ENCODE measurements at regions not wholly inside any gene's neighbourhood (a gene's known extent, or its start where the extent isn't known, plus 50 kb on each side); places are given as distances from the start of the nearest gene placed in this dataset.
"Not testable (repeated sequence)": the region's sequence is repeated elsewhere in the genome, so short reads cannot be mapped to it uniquely, and the experiment has no call there.

DNA sequence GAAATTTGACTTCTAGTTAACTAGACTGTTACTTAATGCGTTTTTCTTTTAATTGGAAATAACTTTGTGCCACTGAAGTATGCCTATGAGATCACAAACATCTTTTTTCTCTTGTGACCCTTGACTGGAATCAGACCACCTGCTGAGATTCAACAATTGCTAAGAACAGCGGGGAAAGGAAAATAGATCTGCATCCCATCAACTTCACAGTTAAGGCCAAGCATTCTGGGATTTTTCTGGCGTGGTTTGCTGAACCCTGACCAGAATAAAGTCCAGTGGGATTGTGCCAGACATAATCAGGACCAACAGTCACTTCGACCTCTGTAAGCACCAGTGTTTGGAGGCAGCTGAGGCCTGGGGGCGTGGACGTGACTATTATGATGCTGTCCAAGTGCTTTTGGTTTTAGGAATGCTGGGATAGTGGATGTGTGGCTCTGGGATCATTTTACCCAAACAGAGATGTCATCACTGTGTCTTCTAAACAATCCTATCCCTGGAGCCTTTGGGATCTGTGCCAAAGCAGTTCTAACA lies 373.3 kb upstream of the PRKCQ start:
- no peak for DNase-seq (ENCODE audit: low spot score)
- intact Hi-C loops (cut with DNase I): no loop called here

GRCh38 chr10:6951732-6952131 lies 371.7 kb upstream of the PRKCQ start:
- DNase-seq (ENCODE audit: low spot score): no peak
- intact Hi-C loops (cut with DNase I): no loop called here

DNA sequence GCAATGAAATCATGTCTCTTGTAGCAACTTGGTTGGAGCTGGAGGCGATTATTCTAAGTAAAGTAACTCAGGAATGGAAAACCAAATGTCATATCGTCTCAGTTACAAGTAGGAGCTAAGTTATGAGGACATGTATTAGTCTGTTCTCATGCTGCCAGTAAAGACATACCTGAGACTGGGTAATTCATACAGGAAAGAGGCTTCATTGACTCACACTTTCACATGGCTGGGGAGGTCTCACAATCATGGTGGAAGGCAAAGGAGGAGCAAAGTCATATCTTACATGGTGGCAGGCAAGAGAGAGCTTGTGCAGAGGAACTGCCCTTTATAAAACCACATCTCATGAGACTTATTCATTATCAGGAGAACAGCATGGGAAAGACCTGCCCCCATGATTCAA lies 370.1 kb upstream of the PRKCQ start:
- DNase-seq (ENCODE audit: low spot score): no peak
- intact Hi-C loops (cut with DNase I): no loop called here

DNA sequence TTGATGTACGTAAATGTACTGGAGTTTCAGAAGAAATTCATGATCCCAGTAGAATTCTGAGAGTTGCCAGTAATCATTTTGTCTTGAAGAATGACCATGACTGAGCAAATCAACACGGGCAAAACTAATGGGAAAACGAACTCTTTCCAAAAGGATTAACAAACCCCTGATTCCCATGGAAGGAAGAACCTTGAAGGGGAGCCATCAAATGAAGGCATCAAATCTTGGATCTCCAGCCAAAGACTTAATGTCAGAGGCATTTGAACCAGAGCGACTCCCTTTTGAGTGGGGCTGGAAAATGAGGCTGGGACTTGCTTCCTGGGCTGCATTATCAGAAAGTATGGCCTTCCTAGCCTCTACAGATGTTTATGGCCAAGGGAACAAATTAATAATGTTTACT lies 364.4 kb upstream of the PRKCQ start:
- DNase-seq (ENCODE audit: low spot score): no peak
- intact Hi-C loops (cut with DNase I): no loop called here

- DNase-seq (ENCODE audit: low spot score): no peak
- intact Hi-C loops (cut with DNase I): no loop called here
These were observed 358.3 kb upstream of the PRKCQ start for GRCh38 chr10:6938384-6938783.

- no peak for DNase-seq (ENCODE audit: low spot score)
- intact Hi-C loops (cut with DNase I): no loop called here
These were observed 356.9 kb upstream of the PRKCQ start for GRCh38 chr10:6936931-6937330.

- no peak for DNase-seq (ENCODE audit: low spot score)
- intact Hi-C loops (cut with DNase I): no loop called here
These were observed 349.2 kb upstream of the PRKCQ start for GRCh38 chr10:6929148-6929830.

DNA sequence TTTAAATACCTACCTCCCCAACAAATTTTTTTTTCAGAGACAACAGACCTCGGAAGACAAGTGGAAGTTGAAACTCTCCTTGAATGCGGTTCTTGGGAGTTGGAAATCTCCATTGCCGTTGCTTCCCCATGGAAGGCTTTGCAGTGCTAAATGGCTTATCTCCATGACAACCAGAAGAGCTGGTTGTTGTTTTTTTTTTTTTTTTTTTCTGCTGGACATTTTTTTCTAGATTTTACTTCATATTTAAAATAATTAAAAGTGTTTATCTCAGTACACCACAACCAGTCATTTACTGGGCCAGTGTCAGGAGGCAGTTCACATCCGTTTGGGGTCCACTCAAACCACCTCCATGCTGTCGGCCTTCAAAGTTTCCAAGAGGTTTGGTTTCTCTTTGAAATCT lies 348.5 kb upstream of the PRKCQ start:
- intact Hi-C loops (cut with DNase I): no loop called here
- DNase-seq (ENCODE audit: low spot score): no peak

GRCh38 chr10:6926971-6927370 lies 346.9 kb upstream of the PRKCQ start:
- no peak for DNase-seq (ENCODE audit: low spot score)
- intact Hi-C loops (cut with DNase I): no loop called here

DNA sequence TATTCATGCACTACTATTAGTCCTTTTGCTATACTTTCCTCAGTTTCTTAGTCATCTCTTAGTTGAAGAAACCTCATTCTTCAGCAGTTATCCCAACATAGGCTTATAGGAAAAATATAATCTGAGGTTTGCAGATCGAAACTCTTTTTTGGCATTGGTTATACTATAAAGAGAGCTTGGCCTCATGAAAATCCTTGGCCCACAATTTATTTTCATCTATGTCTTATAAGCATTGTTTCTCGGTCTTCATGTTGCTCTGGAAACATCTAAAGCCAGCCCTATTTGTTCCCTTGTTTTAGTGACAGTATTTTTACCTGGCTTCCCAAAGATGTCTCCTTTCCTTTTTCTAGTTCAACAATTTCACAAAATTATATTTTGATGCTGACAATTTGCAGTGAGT lies 345.1 kb upstream of the PRKCQ start:
- DNase-seq (ENCODE audit: low spot score): no peak
- intact Hi-C loops (cut with DNase I): no loop called here

GRCh38 chr10:6924166-6924565 lies 344.1 kb upstream of the PRKCQ start:
- intact Hi-C loops (cut with DNase I): loop anchor here (5.0 kb wide), 1 partner anchor 483 kb away; no protein-coding TSS in a partner anchor
- no peak for DNase-seq (ENCODE audit: low spot score)

DNA sequence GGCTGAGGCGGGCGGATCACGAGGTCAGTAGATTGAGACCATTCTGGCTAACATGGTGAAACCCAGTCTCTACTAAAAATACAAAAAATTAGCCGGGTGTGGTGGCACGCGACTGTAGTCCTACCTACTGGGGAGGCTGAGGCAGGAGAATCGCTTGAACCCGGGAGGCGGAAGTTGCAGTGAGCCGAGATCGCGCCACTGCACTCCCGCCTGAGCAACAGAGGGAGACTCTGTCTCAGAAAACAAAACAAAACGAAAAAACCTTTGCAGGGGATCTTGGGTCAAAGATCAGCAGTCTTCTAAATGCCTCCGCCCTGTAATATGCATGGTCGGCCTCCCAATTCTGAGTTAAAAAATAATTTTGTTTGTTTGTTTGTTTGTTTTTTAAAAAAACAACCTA lies 340.9 kb upstream of the PRKCQ start:
- DNase-seq (ENCODE audit: low spot score): not testable (repeated sequence)
- intact Hi-C loops (cut with DNase I): loop anchor here (5.0 kb wide), 1 partner anchor 486 kb away; no protein-coding TSS in a partner anchor

GRCh38 chr10:6920072-6921019 lies 340.3 kb upstream of the PRKCQ start:
- intact Hi-C loops (cut with DNase I): loop anchor here (5.0 kb wide), 1 partner anchor 487 kb away; no protein-coding TSS in a partner anchor
- DNase-seq (ENCODE audit: low spot score): peak; percentile 87

GRCh38 chr10:6919077-6919476 lies 339.0 kb upstream of the PRKCQ start:
- intact Hi-C loops (cut with DNase I): loop anchor here (5.0 kb wide), 1 partner anchor 498 kb away; no protein-coding TSS in a partner anchor
- DNase-seq (ENCODE audit: low spot score): no peak

GRCh38 chr10:6918305-6918704 lies 338.2 kb upstream of the PRKCQ start:
- DNase-seq (ENCODE audit: low spot score): no peak
- intact Hi-C loops (cut with DNase I): loop anchor here (5.0 kb wide), 1 partner anchor 499 kb away; no protein-coding TSS in a partner anchor

GRCh38 chr10:6917125-6917524 lies 337.0 kb upstream of the PRKCQ start:
- no peak for DNase-seq (ENCODE audit: low spot score)
- intact Hi-C loops (cut with DNase I): loop anchor here (5.0 kb wide), 1 partner anchor 500 kb away; no protein-coding TSS in a partner anchor

GRCh38 chr10:6916601-6917000 lies 336.5 kb upstream of the PRKCQ start:
- DNase-seq (ENCODE audit: low spot score): no peak
- intact Hi-C loops (cut with DNase I): loop anchor here (5.0 kb wide), 1 partner anchor 501 kb away; no protein-coding TSS in a partner anchor

- intact Hi-C loops (cut with DNase I): loop anchor here (5.0 kb wide), 1 partner anchor 502 kb away; no protein-coding TSS in a partner anchor
These were observed 335.2 kb upstream of the PRKCQ start for GRCh38 chr10:6915307-6915706.

GRCh38 chr10:6912929-6913328 lies 332.9 kb upstream of the PRKCQ start:
- intact Hi-C loops (cut with DNase I): no loop called here
- DNase-seq (ENCODE audit: low spot score): no peak

More at GRCh38 chr10:6915307-6915706, 335.2 kb upstream of the PRKCQ start:
- DNase-seq (ENCODE audit: low spot score): no peak

GRCh38 chr10:6912424-6912823 lies 332.3 kb upstream of the PRKCQ start:
- intact Hi-C loops (cut with DNase I): no loop called here
- DNase-seq (ENCODE audit: low spot score): no peak
